ENCODE measurements at regions not wholly inside any gene's neighbourhood (a gene's known extent, or its start where the extent isn't known, plus 50 kb on each side); places are given as distances from the start of the nearest gene placed in this dataset.

DNA sequence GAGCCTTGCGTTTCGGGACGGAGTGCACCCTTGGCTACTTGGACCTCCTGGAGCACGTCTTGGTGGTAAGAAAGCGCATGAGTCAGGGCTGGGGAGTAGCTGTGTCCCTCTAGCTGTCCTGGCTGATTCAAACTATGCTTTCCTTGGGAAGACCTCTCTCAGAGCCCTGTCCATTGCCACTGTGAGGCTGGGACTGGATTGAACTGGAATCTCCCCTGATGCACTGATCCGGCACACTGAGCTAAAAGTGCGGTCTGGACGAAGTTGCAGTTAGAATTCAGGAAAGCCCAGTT is 232.6 kb upstream of the TPM1 start:
- H3K27me3 Mint-ChIP-seq (ENCODE audit: insufficient read depth), result peaks cover 2% of the 10 kb centered on the region
- TF ChIP-seq, protein P1, sequence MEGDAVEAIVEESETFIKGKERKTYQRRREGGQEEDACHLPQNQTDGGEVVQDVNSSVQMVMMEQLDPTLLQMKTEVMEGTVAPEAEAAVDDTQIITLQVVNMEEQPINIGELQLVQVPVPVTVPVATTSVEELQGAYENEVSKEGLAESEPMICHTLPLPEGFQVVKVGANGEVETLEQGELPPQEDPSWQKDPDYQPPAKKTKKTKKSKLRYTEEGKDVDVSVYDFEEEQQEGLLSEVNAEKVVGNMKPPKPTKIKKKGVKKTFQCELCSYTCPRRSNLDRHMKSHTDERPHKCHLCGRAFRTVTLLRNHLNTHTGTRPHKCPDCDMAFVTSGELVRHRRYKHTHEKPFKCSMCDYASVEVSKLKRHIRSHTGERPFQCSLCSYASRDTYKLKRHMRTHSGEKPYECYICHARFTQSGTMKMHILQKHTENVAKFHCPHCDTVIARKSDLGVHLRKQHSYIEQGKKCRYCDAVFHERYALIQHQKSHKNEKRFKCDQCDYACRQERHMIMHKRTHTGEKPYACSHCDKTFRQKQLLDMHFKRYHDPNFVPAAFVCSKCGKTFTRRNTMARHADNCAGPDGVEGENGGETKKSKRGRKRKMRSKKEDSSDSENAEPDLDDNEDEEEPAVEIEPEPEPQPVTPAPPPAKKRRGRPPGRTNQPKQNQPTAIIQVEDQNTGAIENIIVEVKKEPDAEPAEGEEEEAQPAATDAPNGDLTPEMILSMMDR (conservative IDR thresholded peaks at IDR 0.05), result no peak
- 95 to 98% methylated on average over 6 to 8 of the region's 8 CpGs for WGBS, 2 experiments (ENCODE audit: insufficient coverage in 1 of 2, insufficient read length in 1 of 2)
- Histone ChIP-seq H3K27ac (ENCODE audit: low read depth, low read length) (no peak overlapping the region), H3K9me3 (ENCODE audit: control insufficient read depth, low read length) (no peaks in the 10 kb centered on the region), H3K36me3 (ENCODE audit: control insufficient read depth, insufficient read depth, low read length) (peaks cover 67% of the 10 kb centered on the region), H3K27me3 (ENCODE audit: control insufficient read depth, insufficient read depth, low read length, poor library complexity, severe bottlenecking) (no peaks in the 10 kb centered on the region), H3K4me3 (ENCODE audit: low read length) (no peak overlapping the region), H3K9ac (ENCODE audit: extremely low read depth, low read length, poor library complexity, severe bottlenecking) (no peak overlapping the region), H3K4me1 (ENCODE audit: control insufficient read depth, insufficient read depth, low read length) (peaks cover 4% of the 10 kb centered on the region)
- H3K4me3 Mint-ChIP-seq, result no peak overlapping the region
- H3K27ac Mint-ChIP-seq, result no peak overlapping the region
- no peaks in the 10 kb centered on the region for H3K9me3 Mint-ChIP-seq
- H3K4me1 Mint-ChIP-seq, result peaks cover 2% of the 10 kb centered on the region
- H3K36me3 Mint-ChIP-seq (ENCODE audit: low read depth), result peaks cover 38% of the 10 kb centered on the region
- DNase-seq, result no peak

- Mint-ChIP-seq H3K27ac (no peak overlapping the region), H3K9me3 (no peaks in the 10 kb centered on the region), H3K4me1 (peaks cover 2% of the 10 kb centered on the region), H3K4me3 (no peak overlapping the region), H3K27me3 (ENCODE audit: insufficient read depth) (no peaks in the 10 kb centered on the region), H3K36me3 (ENCODE audit: low read depth) (peaks cover 21% of the 10 kb centered on the region)
- Histone ChIP-seq H3K4me1 (ENCODE audit: control insufficient read depth, insufficient read depth, low read length) (peaks cover 4% of the 10 kb centered on the region), H3K27ac (ENCODE audit: low read depth, low read length) (no peak overlapping the region), H3K36me3 (ENCODE audit: control insufficient read depth, insufficient read depth, low read length) (peaks cover 59% of the 10 kb centered on the region), H3K27me3 (ENCODE audit: control insufficient read depth, insufficient read depth, low read length, poor library complexity, severe bottlenecking) (no peaks in the 10 kb centered on the region), H3K9me3 (ENCODE audit: control insufficient read depth, low read length) (no peaks in the 10 kb centered on the region), H3K9ac (ENCODE audit: extremely low read depth, low read length, poor library complexity, severe bottlenecking) (no peak overlapping the region), H3K4me3 (ENCODE audit: low read length) (no peak overlapping the region)
- no peak for DNase-seq
- 80 to 94% methylated on average over 2 to 7 of the region's 7 CpGs for WGBS, 2 experiments (ENCODE audit: insufficient coverage in 1 of 2, insufficient read length in 1 of 2)
- TF ChIP-seq, protein P1 (conservative IDR thresholded peaks at IDR 0.05), result no peak
Observed at GRCh38 chr15:62812515-62812835, 230.1 kb upstream of the TPM1 start.

DNA sequence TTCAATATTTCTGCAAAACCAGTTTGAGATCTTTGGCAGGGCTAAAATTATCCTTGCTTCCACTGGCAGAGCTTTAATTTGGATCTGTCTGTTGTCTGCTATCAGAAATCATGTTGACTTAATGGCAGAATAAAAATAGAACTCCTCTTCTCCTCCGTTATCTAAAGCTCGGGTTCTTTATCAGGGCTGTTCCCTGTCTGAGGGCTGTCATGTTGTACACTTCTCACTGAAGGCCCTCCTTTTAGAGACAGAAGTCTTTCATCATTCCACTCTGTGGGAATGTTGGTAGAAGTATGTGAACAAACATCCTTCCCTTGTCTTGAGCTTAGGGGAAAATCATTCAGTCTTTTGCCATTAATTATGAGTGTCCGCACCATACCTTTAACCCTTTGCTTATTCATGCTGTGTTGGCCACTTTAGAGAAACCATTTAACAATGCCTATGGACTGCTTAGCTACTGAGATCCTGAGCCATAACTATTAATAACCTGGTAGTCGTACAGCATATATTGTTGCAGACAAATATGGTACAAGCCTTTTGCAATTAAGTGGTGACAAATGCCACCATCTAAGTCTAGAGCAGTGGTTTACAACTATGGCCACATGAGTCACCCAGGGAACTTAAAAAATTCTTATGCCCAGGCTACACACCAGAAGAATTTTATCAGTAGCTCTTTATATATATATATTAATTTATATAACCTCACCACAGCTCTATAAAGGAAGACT is 226.0 kb upstream of the TPM1 start:
- Mint-ChIP-seq H3K27ac (no peak overlapping the region), H3K4me1 (peaks cover 2% of the 10 kb centered on the region), H3K36me3 (ENCODE audit: low read depth) (peaks cover 34% of the 10 kb centered on the region), H3K9me3 (no peaks in the 10 kb centered on the region), H3K27me3 (ENCODE audit: insufficient read depth) (no peaks in the 10 kb centered on the region), H3K4me3 (no peak overlapping the region)
- TF ChIP-seq, protein P1 (conservative IDR thresholded peaks at IDR 0.05), result no peak
- Histone ChIP-seq H3K4me3 (ENCODE audit: low read length) (no peak overlapping the region), H3K27me3 (ENCODE audit: control insufficient read depth, insufficient read depth, low read length, poor library complexity, severe bottlenecking) (no peaks in the 10 kb centered on the region), H3K27ac (ENCODE audit: low read depth, low read length) (no peak overlapping the region), H3K9ac (ENCODE audit: extremely low read depth, low read length, poor library complexity, severe bottlenecking) (no peak overlapping the region), H3K36me3 (ENCODE audit: control insufficient read depth, insufficient read depth, low read length) (peaks cover 52% of the 10 kb centered on the region), H3K9me3 (ENCODE audit: control insufficient read depth, low read length) (no peaks in the 10 kb centered on the region), H3K4me1 (ENCODE audit: control insufficient read depth, insufficient read depth, low read length) (peaks cover 4% of the 10 kb centered on the region)
- WGBS, 2 experiments (ENCODE audit: insufficient coverage in 1 of 2, insufficient read length in 1 of 2), result 86 to 97% methylated on average over 4 of the region's 4 CpGs
- no peak for DNase-seq

All from endodermal cell (in vitro differentiated cells).